ENCODE measurements at regions not wholly inside any gene's neighbourhood (a gene's known extent, or its start where the extent isn't known, plus 50 kb on each side); places are given as distances from the start of the nearest gene placed in this dataset.

GRCh38 chr5:118450554-118451332 is 537.6 kb downstream of the DTWD2 start:
- TF ChIP-seq EZH2 (IDR thresholded peaks at IDR 0.05; ENCODE audit: borderline replicate concordance, insufficient read depth, low read length, poor library complexity, severe bottlenecking) (no peak), EP300 (conservative IDR thresholded peaks at IDR 0.05; ENCODE audit: poor library complexity, severe bottlenecking) (no peak), TAF1 (IDR thresholded peaks at IDR 0.05; ENCODE audit: low read depth) (no peak), POLR2AphosphoS5 (IDR thresholded peaks at IDR 0.05) (no peak), RAD21 (conservative IDR thresholded peaks at IDR 0.05) (no peak)
- TF ChIP-seq, protein P1, sequence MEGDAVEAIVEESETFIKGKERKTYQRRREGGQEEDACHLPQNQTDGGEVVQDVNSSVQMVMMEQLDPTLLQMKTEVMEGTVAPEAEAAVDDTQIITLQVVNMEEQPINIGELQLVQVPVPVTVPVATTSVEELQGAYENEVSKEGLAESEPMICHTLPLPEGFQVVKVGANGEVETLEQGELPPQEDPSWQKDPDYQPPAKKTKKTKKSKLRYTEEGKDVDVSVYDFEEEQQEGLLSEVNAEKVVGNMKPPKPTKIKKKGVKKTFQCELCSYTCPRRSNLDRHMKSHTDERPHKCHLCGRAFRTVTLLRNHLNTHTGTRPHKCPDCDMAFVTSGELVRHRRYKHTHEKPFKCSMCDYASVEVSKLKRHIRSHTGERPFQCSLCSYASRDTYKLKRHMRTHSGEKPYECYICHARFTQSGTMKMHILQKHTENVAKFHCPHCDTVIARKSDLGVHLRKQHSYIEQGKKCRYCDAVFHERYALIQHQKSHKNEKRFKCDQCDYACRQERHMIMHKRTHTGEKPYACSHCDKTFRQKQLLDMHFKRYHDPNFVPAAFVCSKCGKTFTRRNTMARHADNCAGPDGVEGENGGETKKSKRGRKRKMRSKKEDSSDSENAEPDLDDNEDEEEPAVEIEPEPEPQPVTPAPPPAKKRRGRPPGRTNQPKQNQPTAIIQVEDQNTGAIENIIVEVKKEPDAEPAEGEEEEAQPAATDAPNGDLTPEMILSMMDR (IDR thresholded peaks at IDR 0.05; ENCODE audit: poor library complexity, severe bottlenecking) = no peak
